SK-N-SH treated with all-trans-retinoic acid at 6 μM for 48 hours (cell line): ENCODE measurements at regions not wholly inside any gene's neighbourhood (a gene's known extent, or its start where the extent isn't known, plus 50 kb on each side); places are given as distances from the start of the nearest gene placed in this dataset.

Experiments used
- ATAC-seq: fragments of 200-7000 bp; cut with Tn5 transposase; 3 replicates; pipeline ENCODE4 v1.9.1; 2020; ENCODE audit warnings: mild to moderate bottlenecking, moderate library complexity
- ARNTL ChIP-seq: fragments of 450-650 bp; formaldehyde crosslinking; IDR thresholded peaks from 2 replicates; pipeline ENCODE4 v1.5.0; 2020; ENCODE audit warnings: low read depth, mild to moderate bottlenecking, moderate library complexity, borderline replicate concordance
- BACH2 ChIP-seq: fragments of 250-450 bp; sonication (Bioruptor Pico); IDR thresholded peaks from 2 replicates; pipeline ENCODE4 v1.9.0; 2021; ENCODE audit warnings: mild to moderate bottlenecking, borderline replicate concordance
- CSDC2 ChIP-seq: fragments of 250-450 bp; sonication (Bioruptor Pico); IDR thresholded peaks from 2 replicates; pipeline ENCODE4 v1.5.0; 2020; ENCODE audit warnings: mild to moderate bottlenecking, moderate library complexity
- CSRNP3 ChIP-seq: fragments of 250-450 bp; sonication (Bioruptor Pico); IDR thresholded peaks from 2 replicates; pipeline ENCODE4 v1.5.1; 2021; ENCODE audit warnings: mild to moderate bottlenecking, moderate library complexity
- GLIS3 ChIP-seq: fragments of 250-450 bp; sonication (Bioruptor Pico); IDR thresholded peaks from 2 replicates; pipeline ENCODE4 v1.5.0; 2020; ENCODE audit warnings: mild to moderate bottlenecking, moderate library complexity
- ISL1 ChIP-seq: fragments of 250-450 bp; sonication (Bioruptor Pico); IDR thresholded peaks from 2 replicates; pipeline ENCODE4 v2.1.2; 2022; ENCODE audit warnings: mild to moderate bottlenecking, moderate library complexity
- OSR1 ChIP-seq: fragments of 250-450 bp; sonication (Bioruptor Pico); IDR thresholded peaks from 2 replicates; pipeline ENCODE4 v1.8.0; 2022; ENCODE audit warnings: moderate library complexity, mild to moderate bottlenecking, inconsistent platforms
- PATZ1 ChIP-seq: fragments of 250-450 bp; sonication (Bioruptor Pico); IDR thresholded peaks from 2 replicates; pipeline ENCODE4 v1.8.0; 2020; ENCODE audit warnings: mild to moderate bottlenecking, moderate library complexity, borderline replicate concordance
- POU6F1 ChIP-seq: fragments of 250-450 bp; sonication (Bioruptor Pico); IDR thresholded peaks from 2 replicates; pipeline ENCODE4 v1.8.0; 2021; ENCODE audit warnings: low read depth, mild to moderate bottlenecking, moderate library complexity, borderline replicate concordance
- PPARA ChIP-seq: fragments of 250-450 bp; sonication (Bioruptor Pico); IDR thresholded peaks from 2 replicates; pipeline ENCODE4 v1.5.0; 2020; ENCODE audit warnings: mild to moderate bottlenecking, borderline replicate concordance
- RARB ChIP-seq: fragments of 250-450 bp; sonication (Bioruptor Pico); IDR thresholded peaks from 2 replicates; pipeline ENCODE4 v1.8.0; 2021; ENCODE audit warnings: mild to moderate bottlenecking, moderate library complexity
- TCF4 ChIP-seq: fragments of 250-450 bp; sonication (Bioruptor Pico); IDR thresholded peaks from 2 replicates; pipeline ENCODE4 v1.8.0; 2021; ENCODE audit warnings: mild to moderate bottlenecking, moderate library complexity, borderline replicate concordance
- TOX ChIP-seq: fragments of 250-450 bp; sonication (Bioruptor Pico); IDR thresholded peaks from 2 replicates; pipeline ENCODE4 v1.8.0; 2021; ENCODE audit warnings: mild to moderate bottlenecking, moderate library complexity, borderline replicate concordance
- TSHZ2 ChIP-seq: fragments of 250-450 bp; sonication (Bioruptor Pico); IDR thresholded peaks from 2 replicates; pipeline ENCODE4 v1.5.0; 2020; ENCODE audit warnings: mild to moderate bottlenecking, moderate library complexity
- ZC3H10 ChIP-seq: fragments of 250-450 bp; sonication (Bioruptor Pico); IDR thresholded peaks from 2 replicates; pipeline ENCODE4 v1.5.1; 2021; ENCODE audit warnings: mild to moderate bottlenecking, moderate library complexity
- ZFP3 ChIP-seq: fragments of 250-450 bp; sonication (Bioruptor Pico); IDR thresholded peaks from 2 replicates; pipeline ENCODE4 v1.5.0; 2020; ENCODE audit warnings: mild to moderate bottlenecking, moderate library complexity
- ZFP30 ChIP-seq: fragments of 450-650 bp; formaldehyde crosslinking; IDR thresholded peaks from 2 replicates; pipeline ENCODE4 v1.5.0; 2022; ENCODE audit warnings: mild to moderate bottlenecking, moderate library complexity
- ZNF565 ChIP-seq: fragments of 450-650 bp; formaldehyde crosslinking; conservative IDR thresholded peaks from 2 replicates; pipeline ENCODE4 v1.5.0; 2020; ENCODE audit warnings: low read depth, mild to moderate bottlenecking, moderate library complexity
- ZNF70 ChIP-seq: fragments of 450-650 bp; formaldehyde crosslinking; IDR thresholded peaks from 2 replicates; pipeline ENCODE4 v1.5.0; 2020; ENCODE audit warnings: mild to moderate bottlenecking, moderate library complexity
- ZNF8 ChIP-seq: fragments of 450-650 bp; formaldehyde crosslinking; IDR thresholded peaks from 2 replicates; pipeline ENCODE4 v1.5.0; 2020; ENCODE audit warnings: mild to moderate bottlenecking, moderate library complexity

- TF ChIP-seq PATZ1 (no peak), GLIS3 (no peak), RARB (CRISPR knock-in tag) (no peak), OSR1 (CRISPR knock-in tag) (no peak), CSDC2 (CRISPR knock-in tag) (no peak), ZNF8 (CRISPR knock-in tag) (no peak)
These were observed 891.1 kb upstream of the PCDH7 start (continued) for GRCh38 chr4:29829067-29829466.

GRCh38 chr4:29852537-29852936 is 867.6 kb upstream of the PCDH7 start:
- no peak for ATAC-seq
- no peak for TF ChIP-seq OSR1 (CRISPR knock-in tag)
- TF ChIP-seq CSDC2 (CRISPR knock-in tag) = no peak
- no peak for TF ChIP-seq ZFP3 (CRISPR knock-in tag)
- no peak for TF ChIP-seq GLIS3
- no peak for TF ChIP-seq POU6F1 (CRISPR knock-in tag)
- no peak for TF ChIP-seq ZC3H10 (CRISPR knock-in tag)
- no peak for TF ChIP-seq ZFP30 (CRISPR knock-in tag)

- ATAC-seq = no peak
- no peak for TF ChIP-seq TOX (CRISPR knock-in tag)
- no peak for TF ChIP-seq ARNTL
- no peak for TF ChIP-seq TCF4 (CRISPR knock-in tag)
- TF ChIP-seq TSHZ2 (CRISPR knock-in tag) = no peak
- no peak for TF ChIP-seq GLIS3
- no peak for TF ChIP-seq ZNF70 (CRISPR knock-in tag)
- TF ChIP-seq ZNF565 (CRISPR knock-in tag) = no peak
- no peak for TF ChIP-seq OSR1 (CRISPR knock-in tag)
- TF ChIP-seq POU6F1 (CRISPR knock-in tag) = no peak
- TF ChIP-seq CSRNP3 = no peak
- no peak for TF ChIP-seq BACH2 (CRISPR knock-in tag)
- TF ChIP-seq ZFP30 (CRISPR knock-in tag) = no peak
- TF ChIP-seq PATZ1 = no peak
- no peak for TF ChIP-seq ISL1 (CRISPR knock-in tag)
- TF ChIP-seq PPARA (CRISPR knock-in tag) = no peak
- TF ChIP-seq CSDC2 (CRISPR knock-in tag) = no peak
These were observed 866.3 kb upstream of the PCDH7 start for GRCh38 chr4:29853833-29854232.
